Stimulated activated CD8-positive, alpha-beta memory T cell treated with anti-CD3 and anti-CD28 coated beads, Interleukin-12 subunit alpha, Interleukin-12 subunit beta, amount 100 ng/mL, for 24 hours (primary cell): ENCODE measurements at regions not wholly inside any gene's neighbourhood (a gene's known extent, or its start where the extent isn't known, plus 50 kb on each side); places are given as distances from the start of the nearest gene placed in this dataset.
"Not testable (repeated sequence)": the region's sequence is repeated elsewhere in the genome, so short reads cannot be mapped to it uniquely, and the experiment has no call there.

Experiments used
- DNase-seq: peaks from one replicate; pipeline ENCODE4 v3.0.0-alpha.2; 2020; ENCODE audit errors: extremely low read depth

GRCh38 chr6:144920391-144920961, 635.3 kb downstream of the UTRN start:
- DNase-seq, result no peak

DNA sequence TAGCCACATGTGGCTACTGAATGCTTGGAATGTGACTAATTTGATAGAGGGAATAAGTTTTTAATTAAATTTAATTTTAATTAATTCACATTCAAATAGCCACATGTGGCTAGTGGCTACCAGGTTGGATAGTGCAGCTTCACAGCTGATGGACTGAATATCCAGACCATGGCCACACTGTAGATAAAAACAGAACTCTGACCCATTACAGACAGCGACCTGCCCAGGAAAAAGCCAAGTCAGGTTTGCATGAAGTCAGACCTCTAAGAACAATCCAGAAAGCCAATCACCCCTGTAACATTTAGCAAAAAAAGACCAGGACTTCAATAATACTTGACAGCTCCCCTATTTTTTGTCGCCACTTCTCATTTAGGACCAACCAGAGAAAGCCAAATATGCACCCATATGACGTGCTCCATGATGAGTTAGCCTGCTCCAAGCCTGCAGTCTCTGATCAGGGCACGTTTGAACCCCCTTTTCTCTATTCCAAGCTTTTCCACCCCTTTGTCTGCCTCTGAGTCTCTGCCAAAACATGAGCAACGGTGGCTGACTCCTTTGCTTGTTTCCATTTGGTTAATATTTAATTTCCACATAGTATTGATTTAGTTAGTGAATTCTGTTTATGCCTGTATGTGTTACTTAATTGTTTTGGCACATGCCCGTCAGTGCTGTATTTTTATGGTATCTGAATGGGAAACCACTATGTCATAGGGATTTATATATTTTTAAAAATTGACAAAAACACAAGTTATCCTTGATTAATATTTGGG, 636.3 kb downstream of the UTRN start:
- no peak for DNase-seq

- no peak for DNase-seq
These were observed 637.1 kb downstream of the UTRN start for GRCh38 chr6:144922120-144922722.

DNA sequence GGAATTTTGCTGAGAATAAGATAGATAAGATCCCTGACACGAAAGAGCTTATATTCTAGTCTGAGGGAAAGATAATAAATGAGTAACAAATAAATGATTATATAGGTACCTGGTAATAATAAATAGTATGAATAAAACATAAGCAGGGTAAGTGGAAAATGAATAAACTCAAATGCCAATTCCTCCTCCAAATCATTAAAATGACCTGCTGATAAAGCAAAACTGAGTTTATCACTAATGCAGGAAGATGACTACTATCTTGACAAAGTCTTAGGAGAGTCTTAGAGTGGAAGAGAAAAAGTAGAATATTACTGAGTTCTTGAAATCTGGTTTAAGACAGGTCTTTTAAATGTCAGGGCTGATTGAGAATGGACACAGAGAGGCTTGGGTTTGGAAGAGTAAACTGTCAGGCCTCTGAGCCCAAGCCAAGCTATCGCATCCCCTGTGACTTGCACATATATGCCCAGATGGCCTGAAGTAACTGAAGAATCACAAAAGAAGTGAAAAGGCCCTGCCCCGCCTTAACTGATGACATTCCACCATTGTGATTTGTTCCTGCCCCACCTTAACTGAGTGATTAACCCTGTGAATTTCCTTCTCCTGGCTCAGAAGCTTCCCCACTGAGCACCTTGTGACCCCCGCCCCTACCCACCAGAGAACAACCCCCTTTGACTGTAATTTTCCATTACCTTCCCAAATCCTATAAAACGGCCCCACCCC, 637.8 kb downstream of the UTRN start:
- not testable (repeated sequence) for DNase-seq

DNA sequence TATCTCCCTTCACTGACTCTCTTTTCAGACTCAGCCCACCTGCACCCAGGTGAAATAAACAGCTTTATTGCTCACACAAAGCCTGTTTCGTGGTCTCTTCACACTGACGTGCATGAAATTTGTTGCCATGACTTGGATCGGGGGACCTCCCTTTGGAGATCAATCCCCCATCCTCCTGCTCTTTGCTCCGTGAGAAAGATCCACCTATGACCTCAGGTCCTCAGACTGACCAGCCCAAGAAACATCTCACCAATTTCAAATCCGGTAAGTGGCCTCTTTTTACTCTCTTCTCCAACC, 638.3 kb downstream of the UTRN start:
- DNase-seq, result not testable (repeated sequence)

DNA sequence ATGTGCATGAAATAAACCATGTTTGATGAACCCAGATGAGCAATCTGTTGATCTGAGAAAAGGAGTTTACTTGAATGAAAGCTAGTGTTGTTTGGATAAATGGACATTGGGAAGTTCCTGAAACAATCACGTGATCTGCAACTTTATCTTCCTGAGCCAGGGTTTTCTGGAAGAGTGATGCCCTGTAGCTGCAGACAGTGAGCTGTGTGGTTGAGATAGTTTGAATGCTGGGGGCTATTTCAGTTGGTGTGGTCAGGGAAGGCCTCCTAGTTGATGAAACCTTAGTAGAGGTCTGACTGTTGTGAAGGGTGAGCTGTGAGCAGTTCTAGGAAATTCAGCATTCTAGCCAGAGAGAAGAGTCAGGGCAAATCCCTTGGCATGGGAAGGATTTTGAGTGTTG, 643.7 kb downstream of the UTRN start:
- no peak for DNase-seq

GRCh38 chr6:144929262-144929661, 644.1 kb downstream of the UTRN start:
- no peak for DNase-seq

GRCh38 chr6:144931172-144932035, 646.3 kb downstream of the UTRN start:
- no peak for DNase-seq

DNA sequence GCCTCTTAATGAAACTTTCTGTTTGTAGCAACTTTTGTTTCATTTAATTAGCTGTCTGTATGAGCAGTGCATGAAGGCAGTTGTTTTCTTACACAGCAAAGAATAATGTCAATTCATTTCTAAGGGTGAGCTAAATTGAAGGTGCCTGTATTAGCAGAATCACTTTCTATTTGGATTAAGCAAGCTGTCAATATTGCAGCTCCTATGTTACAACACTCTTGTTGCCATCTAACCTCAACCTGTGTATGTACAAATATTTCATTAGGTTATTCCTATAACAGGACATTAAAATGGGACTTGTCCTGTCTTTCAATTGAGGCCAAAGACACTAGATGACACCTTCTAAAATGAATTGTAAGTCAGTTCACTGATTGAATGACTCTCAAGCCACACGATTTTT, 647.5 kb downstream of the UTRN start:
- no peak for DNase-seq

- DNase-seq, result no peak
These were observed 650.0 kb downstream of the UTRN start for GRCh38 chr6:144935181-144935580.

- no peak for DNase-seq
These were observed 650.5 kb downstream of the UTRN start for GRCh38 chr6:144935661-144936060.

- DNase-seq, result no peak
These were observed 651.6 kb downstream of the UTRN start for GRCh38 chr6:144936764-144937163.

- no peak for DNase-seq
These were observed 654.8 kb downstream of the UTRN start for GRCh38 chr6:144939921-144940320.

- DNase-seq, result no peak
These were observed 659.0 kb downstream of the UTRN start for GRCh38 chr6:144944106-144944505.

- no peak for DNase-seq
These were observed 662.4 kb downstream of the UTRN start for GRCh38 chr6:144947398-144947976.

DNA sequence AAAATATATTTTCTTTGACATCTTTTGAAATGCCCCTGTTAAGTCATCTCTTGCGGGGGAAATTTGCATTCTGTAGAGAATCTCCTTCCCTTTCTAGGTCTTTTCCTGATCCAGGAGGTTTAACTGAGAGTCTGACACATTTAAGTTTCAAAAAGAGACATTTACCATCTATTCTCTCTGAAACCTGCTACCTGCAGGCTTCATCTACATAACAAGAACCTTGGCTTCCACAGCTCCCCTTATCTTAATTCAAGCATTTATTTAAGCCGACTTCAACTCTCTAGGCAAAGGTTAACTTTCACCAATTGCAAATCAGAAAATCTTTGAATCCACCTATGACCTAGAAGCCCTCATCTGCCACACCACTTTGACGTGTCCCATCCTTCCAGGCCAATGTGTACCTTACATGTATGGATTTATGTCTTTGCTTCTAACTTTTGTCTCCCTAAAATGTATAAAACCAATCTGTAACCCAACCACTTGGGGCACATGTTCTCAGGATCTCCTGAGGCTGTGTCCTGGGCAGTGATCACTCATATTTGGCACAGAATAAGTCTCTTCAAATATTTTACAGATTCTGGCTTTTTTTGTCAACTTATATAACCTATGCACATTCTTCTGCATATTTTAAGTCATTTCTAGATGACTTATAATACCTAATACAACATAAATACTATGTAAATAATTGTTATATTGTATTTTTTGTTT, 666.7 kb downstream of the UTRN start:
- no peak for DNase-seq

DNA sequence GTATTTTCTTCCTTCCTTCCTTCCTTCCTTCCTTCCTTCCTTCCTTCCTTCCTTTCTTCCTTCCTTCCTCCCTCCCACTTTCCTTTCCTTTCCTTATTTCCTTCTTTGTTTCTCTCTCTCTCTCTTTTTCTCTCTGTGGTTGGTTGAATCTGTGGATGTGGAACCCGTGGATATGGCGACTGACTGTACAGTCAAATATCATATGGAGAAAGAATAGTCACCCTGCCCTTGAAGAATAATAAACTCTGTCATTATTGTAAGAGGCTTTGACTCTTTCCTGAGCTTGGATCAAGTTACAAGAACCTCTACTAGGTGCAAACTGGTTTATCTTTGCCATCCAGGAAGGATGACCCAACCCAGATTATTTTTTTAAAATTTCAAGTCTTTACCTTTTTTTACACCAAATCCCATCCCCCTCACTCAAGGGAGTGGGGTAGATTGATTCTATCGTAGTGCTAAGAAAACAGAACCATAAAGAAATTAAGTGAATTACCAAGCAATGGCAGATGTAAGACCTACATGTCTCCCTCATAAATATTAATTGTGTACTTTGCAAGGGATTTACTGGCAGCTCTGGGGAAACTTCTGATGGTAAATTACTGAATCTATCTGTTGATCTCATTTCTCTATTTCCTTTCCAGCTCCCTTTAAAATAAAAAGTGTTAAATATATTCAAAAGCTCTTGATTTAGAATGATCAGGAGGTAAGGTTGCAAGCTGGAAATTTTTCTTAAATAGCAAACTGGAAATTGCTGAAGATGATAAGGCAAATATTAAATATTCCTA, 667.5 kb downstream of the UTRN start:
- DNase-seq, result no peak

DNA sequence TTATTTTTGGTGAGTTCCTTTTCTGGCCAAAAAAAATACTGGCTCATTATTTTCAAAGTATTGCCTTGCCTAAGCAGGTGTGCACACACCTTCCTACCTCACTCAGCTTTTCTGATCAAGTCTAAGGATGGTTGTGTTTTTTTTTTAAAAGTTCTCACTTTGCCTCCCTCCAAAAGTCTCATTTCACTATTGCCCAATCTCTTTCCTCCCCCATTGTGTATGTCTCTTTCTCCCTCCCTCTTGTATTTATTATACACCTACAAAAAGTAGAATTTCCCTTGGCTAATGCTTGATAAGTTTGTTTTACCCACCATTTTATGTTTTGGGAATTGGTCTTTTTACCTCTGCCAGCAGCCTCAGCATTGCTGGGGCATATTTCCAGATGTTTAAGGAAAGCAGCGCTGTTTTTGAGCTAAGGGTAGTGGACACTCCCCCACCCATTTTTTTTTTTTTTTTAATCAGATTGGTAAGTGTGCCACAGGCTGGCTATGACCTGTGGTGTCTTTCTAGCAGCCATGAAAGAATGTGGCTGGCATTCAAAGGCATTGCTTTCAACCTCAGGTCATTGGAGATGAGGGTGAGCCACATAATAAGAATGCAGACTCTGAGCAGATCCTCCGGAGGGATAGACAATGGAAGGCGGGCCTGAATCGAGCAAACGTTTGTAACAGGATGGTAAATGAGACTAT, 668.6 kb downstream of the UTRN start:
- DNase-seq, result no peak

GRCh38 chr6:144954241-144954556, 669.1 kb downstream of the UTRN start:
- no peak for DNase-seq

GRCh38 chr6:144955392-144955791, 670.3 kb downstream of the UTRN start:
- no peak for DNase-seq
